Mesendoderm (in vitro differentiated cells): ENCODE measurements at regions not wholly inside any gene's neighbourhood (a gene's known extent, or its start where the extent isn't known, plus 50 kb on each side); places are given as distances from the start of the nearest gene placed in this dataset.

Experiments
- DNase-seq: peaks from one replicate; pipeline ENCODE4 v3.0.0; 2013
- H2AK5ac ChIP-seq: 2 replicates; pipeline ENCODE4 v1.6.1; 2013; ENCODE audit warnings: low read length, inconsistent platforms
- H2BK120ac ChIP-seq: 2 replicates; pipeline ENCODE4 v1.6.1; 2013; ENCODE audit warnings: low read depth, mild to moderate bottlenecking, low read length, moderate library complexity, mixed read lengths
- H2BK15ac ChIP-seq: replicated peaks from 2 replicates; pipeline ENCODE4 v1.6.1; 2013; ENCODE audit warnings: low read depth, mild to moderate bottlenecking, moderate library complexity
- H2BK5ac ChIP-seq: 2 replicates; pipeline ENCODE4 v1.6.1; 2013; ENCODE audit warnings: low read length, inconsistent platforms
- H3K18ac ChIP-seq: 2 replicates; pipeline ENCODE4 v1.6.1; 2013; ENCODE audit warnings: mild to moderate bottlenecking, low read length, mixed read lengths
- H3K23ac ChIP-seq: one replicate; pipeline ENCODE4 v1.6.1; 2013; ENCODE audit warnings: low read length
- H3K27ac ChIP-seq: 2 replicates; pipeline ENCODE4 v1.5.1; 2013; ENCODE audit warnings: low read depth, mild to moderate bottlenecking, inconsistent platforms, low read length, moderate library complexity
- H3K27me3 ChIP-seq: 2 replicates; pipeline ENCODE4 v1.6.1; 2013; ENCODE audit warnings: low read length, control low read depth, mild to moderate bottlenecking, inconsistent platforms; ENCODE audit not compliant: insufficient read depth, poor library complexity
- H3K36me3 ChIP-seq: 2 replicates; pipeline ENCODE4 v1.6.1; 2013; ENCODE audit warnings: low read length, inconsistent platforms; ENCODE audit not compliant: control insufficient read depth, insufficient read depth
- H3K4ac ChIP-seq: one replicate; pipeline ENCODE4 v1.6.1; 2013; ENCODE audit warnings: low read depth, mild to moderate bottlenecking, low read length, moderate library complexity
- H3K4me1 ChIP-seq: 2 replicates; pipeline ENCODE4 v1.6.1; 2013; ENCODE audit warnings: low read depth, low read length, inconsistent platforms; ENCODE audit not compliant: control insufficient read depth
- H3K4me2 ChIP-seq: 2 replicates; pipeline ENCODE4 v1.6.1; 2013; ENCODE audit warnings: low read length
- H3K4me3 ChIP-seq: 2 replicates; pipeline ENCODE4 v1.5.1; 2013; ENCODE audit warnings: mild to moderate bottlenecking, low read length
- H3K56ac ChIP-seq: one replicate; pipeline ENCODE4 v1.6.1; 2013; ENCODE audit warnings: low read length
- H3K79me1 ChIP-seq: 2 replicates; pipeline ENCODE4 v1.6.1; 2013; ENCODE audit warnings: low read length, inconsistent platforms
- H3K79me2 ChIP-seq: 2 replicates; pipeline ENCODE4 v1.6.1; 2013; ENCODE audit warnings: mild to moderate bottlenecking, low read length; ENCODE audit not compliant: control insufficient read depth, insufficient read depth
- H3K9ac ChIP-seq: 2 replicates; pipeline ENCODE4 v1.6.1; 2013; ENCODE audit warnings: low read length, inconsistent platforms
- H4K5ac ChIP-seq: one replicate; pipeline ENCODE4 v1.6.1; 2013; ENCODE audit warnings: low read length
- H4K8ac ChIP-seq: one replicate; pipeline ENCODE4 v1.6.1; 2013; ENCODE audit warnings: low read depth, mild to moderate bottlenecking, control low read depth, low read length, moderate library complexity
- WGBS: extraction: QIAGEN DNeasy Blood & Tissue Kit; methylation state at CpG from one replicate; pipeline ENCODE4 v1.1.7; 2013; ENCODE audit warnings: low lambda C conversion rate, missing lambda C conversion rate; ENCODE audit not compliant: insufficient coverage; ENCODE audit errors: extremely low coverage; 5-methylcytosine and 5-hydroxymethylcytosine counted together

DNA sequence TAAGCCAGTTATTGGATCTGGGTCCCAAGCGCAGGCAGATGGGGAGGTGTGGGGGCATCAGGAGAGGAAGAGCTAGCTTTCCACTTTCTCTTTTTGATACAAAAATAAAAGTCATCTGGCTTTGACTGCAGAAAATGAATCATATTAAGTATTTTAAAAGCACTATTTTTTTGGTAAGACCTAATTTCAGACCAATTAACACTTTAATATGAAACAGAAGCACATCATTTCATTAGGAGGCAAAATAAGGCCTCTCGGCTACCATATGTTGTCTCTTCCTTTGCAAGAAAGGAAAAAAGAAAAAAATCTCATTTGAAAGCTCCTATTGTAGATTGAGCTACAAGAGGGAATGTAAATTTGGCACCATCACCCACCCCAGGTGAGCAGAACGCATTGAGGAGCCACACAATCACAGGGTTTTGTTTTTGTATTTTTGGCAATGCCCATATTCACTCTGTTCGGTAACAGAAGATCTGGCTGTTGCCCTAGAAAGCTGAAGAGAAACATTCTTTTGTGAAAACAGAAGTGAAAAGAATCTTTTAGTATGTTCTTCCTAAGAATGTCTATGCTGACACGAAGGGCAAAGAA, 390.7 kb upstream of the ETAA1 start:
- Histone ChIP-seq H3K79me1 (no peaks in the 10 kb centered on the region), H3K4ac (no peak overlapping the region), H3K4me3 (no peak overlapping the region), H4K5ac (no peak overlapping the region), H3K23ac (no peak overlapping the region), H3K4me1 (no peaks in the 10 kb centered on the region), H3K18ac (no peak overlapping the region), H3K36me3 (no peaks in the 10 kb centered on the region), H3K27ac (no peak overlapping the region), H2BK15ac (no peak overlapping the region), H3K27me3 (no peaks in the 10 kb centered on the region), H3K4me2 (no peak overlapping the region), H2BK5ac (no peak overlapping the region), H2BK120ac (no peak overlapping the region), H2AK5ac (no peak overlapping the region), H3K56ac (no peak overlapping the region), H3K79me2 (no peaks in the 10 kb centered on the region), H3K9ac (no peak overlapping the region), H4K8ac (no peak overlapping the region)
- no peak for DNase-seq
- WGBS, result no CpG with 5 or more reads among the region's 5 CpGs

DNA sequence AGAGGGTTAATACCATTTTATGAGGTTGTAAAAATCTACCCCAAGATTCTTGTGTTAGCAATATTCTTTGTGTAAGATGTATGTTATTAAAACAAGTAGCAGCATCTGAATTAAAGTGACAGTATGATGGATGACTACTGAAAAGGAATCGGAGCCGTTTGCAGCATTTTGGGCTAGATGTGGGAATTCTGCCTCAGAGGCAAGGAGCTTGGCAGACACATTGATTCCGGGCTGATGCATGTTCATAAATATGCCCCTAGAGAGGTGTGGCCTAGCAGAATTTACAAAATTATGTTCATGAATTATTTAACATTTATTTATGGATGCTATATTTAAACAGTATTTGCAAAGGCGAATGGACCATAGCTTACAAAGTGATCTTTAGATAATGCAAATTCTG, 389.0 kb upstream of the ETAA1 start:
- Histone ChIP-seq H3K4me2 (no peak overlapping the region), H2AK5ac (no peak overlapping the region), H3K4me1 (no peaks in the 10 kb centered on the region), H3K23ac (no peak overlapping the region), H3K79me1 (no peaks in the 10 kb centered on the region), H2BK5ac (no peak overlapping the region), H3K79me2 (no peaks in the 10 kb centered on the region), H3K18ac (no peak overlapping the region), H3K27ac (no peak overlapping the region), H3K4me3 (no peak overlapping the region), H3K27me3 (no peaks in the 10 kb centered on the region), H4K5ac (no peak overlapping the region), H3K9ac (no peak overlapping the region), H3K36me3 (no peaks in the 10 kb centered on the region), H2BK120ac (no peak overlapping the region), H3K56ac (no peak overlapping the region), H4K8ac (no peak overlapping the region), H2BK15ac (no peak overlapping the region), H3K4ac (no peak overlapping the region)
- no peak for DNase-seq
- WGBS, result no CpG with 5 or more reads among the region's 4 CpGs

DNA sequence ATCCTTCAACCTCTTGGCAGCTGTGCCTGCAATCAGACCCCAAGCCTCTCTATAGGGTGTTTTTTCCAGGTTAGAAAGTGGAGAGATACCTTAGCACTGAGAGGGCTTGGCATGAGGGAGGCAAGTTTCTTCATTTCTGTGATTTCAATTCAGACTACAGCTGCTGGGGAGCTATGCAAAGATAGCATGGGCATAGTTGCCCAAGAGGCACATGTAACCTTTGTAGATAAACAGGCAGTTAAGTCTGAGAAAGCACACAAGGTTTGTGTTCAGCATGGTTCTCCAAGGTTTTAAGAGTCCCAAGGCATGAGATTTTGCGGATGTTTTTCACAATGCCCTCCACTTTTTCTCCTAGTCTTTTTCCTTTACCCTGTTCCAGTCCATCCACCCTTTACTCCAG, 385.0 kb upstream of the ETAA1 start:
- Histone ChIP-seq H4K5ac (no peak overlapping the region), H3K4me1 (no peaks in the 10 kb centered on the region), H3K4ac (no peak overlapping the region), H2AK5ac (no peak overlapping the region), H3K56ac (no peak overlapping the region), H4K8ac (no peak overlapping the region), H3K18ac (no peak overlapping the region), H2BK15ac (no peak overlapping the region), H3K79me2 (no peaks in the 10 kb centered on the region), H3K23ac (no peak overlapping the region), H3K4me2 (no peak overlapping the region), H2BK5ac (no peak overlapping the region), H3K27ac (no peak overlapping the region), H3K9ac (no peak overlapping the region), H3K79me1 (no peaks in the 10 kb centered on the region), H3K36me3 (no peaks in the 10 kb centered on the region), H3K4me3 (no peak overlapping the region), H2BK120ac (no peak overlapping the region), H3K27me3 (no peaks in the 10 kb centered on the region)
- WGBS, result no CpG with 5 or more reads among the region's 1 CpG
- DNase-seq, result no peak

DNA sequence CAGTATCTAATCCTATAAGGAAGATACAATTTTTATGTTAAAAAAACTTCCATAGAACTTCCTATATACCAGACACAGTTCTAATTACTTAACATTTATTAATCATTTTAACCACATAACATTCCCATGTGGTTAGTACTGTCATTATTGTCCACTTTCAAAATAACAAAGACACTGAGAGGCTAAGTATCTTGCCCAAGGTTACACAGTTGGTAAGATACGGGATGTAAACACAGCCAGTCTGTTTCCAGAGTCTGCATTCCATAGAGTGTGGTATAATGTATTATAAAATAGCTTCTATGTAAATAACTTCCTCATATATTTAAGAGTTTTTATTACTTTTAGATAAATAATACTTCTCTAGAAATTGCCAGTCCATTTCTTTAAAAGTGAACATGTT, 383.3 kb upstream of the ETAA1 start:
- Histone ChIP-seq H3K4ac (no peak overlapping the region), H3K4me3 (no peak overlapping the region), H2AK5ac (no peak overlapping the region), H4K5ac (no peak overlapping the region), H3K79me2 (no peaks in the 10 kb centered on the region), H3K36me3 (no peaks in the 10 kb centered on the region), H3K4me2 (no peak overlapping the region), H4K8ac (no peak overlapping the region), H3K56ac (no peak overlapping the region), H2BK15ac (no peak overlapping the region), H2BK5ac (no peak overlapping the region), H3K4me1 (no peaks in the 10 kb centered on the region), H3K18ac (no peak overlapping the region), H3K9ac (no peak overlapping the region), H3K23ac (no peak overlapping the region), H2BK120ac (no peak overlapping the region), H3K27me3 (no peaks in the 10 kb centered on the region), H3K27ac (no peak overlapping the region), H3K79me1 (no peaks in the 10 kb centered on the region)
- no CpG with 5 or more reads among the region's 1 CpG for WGBS
- no peak for DNase-seq

DNA sequence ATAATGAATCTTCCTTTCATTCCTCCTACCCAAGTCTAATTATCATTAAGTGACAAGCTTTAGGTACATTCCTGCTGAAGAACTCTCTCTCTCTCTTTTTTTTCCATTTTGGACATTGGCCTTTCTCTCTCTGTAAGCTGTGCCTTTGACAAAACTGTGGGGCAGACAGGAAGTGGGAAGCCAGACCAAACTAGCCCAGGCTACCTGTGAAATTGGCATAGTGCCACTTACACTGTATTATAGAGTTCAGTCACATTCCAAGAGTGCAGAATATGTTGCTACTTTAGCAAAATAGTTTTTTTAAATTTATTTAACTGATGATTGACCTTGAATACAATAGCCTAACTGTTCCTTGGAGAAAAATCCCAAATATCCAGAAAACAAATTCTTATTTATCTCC, 381.5 kb upstream of the ETAA1 start:
- Histone ChIP-seq H2BK15ac (no peak overlapping the region), H3K4me2 (no peak overlapping the region), H3K27ac (no peak overlapping the region)

DNA sequence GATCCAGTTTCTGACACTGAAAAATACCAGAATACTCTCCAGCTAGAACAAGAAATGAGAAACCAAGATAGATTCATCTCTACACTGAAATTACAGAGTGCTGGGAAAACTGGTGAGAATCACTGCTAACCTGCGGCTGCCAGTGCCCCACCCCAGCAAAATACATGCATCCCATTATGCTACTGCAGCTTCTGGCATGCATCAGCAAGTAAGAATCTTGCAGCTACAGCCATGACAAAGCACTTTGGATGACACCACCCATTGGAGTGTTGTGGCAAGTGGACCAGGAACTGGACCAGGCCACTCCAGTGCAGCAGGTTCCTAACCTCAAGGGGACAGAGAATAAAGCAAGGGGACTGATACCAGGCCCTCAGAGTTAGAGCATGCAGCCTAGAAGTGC, 378.8 kb upstream of the ETAA1 start:
- DNase-seq, result peak; percentile 42
- no peak overlapping the region for H2BK120ac ChIP-seq
- H3K27me3 ChIP-seq, result no peaks in the 10 kb centered on the region
- H4K8ac ChIP-seq, result no peak overlapping the region
- no peaks in the 10 kb centered on the region for H3K79me2 ChIP-seq
- no peak overlapping the region for H2AK5ac ChIP-seq
- H3K9ac ChIP-seq, result no peak overlapping the region
- no peak overlapping the region for H3K4me3 ChIP-seq
- WGBS, result no CpG with 5 or more reads among the region's 1 CpG
- H4K5ac ChIP-seq, result no peak overlapping the region
- no peaks in the 10 kb centered on the region for H3K36me3 ChIP-seq
- H2BK5ac ChIP-seq, result no peak overlapping the region
- no peaks in the 10 kb centered on the region for H3K79me1 ChIP-seq
- no peak overlapping the region for H3K27ac ChIP-seq
- no peak overlapping the region for H3K4ac ChIP-seq
- no peak overlapping the region for H2BK15ac ChIP-seq
- H3K18ac ChIP-seq, result no peak overlapping the region
- H3K4me1 ChIP-seq, result no peaks in the 10 kb centered on the region
- H3K23ac ChIP-seq, result no peak overlapping the region
- H3K4me2 ChIP-seq, result no peak overlapping the region
- no peak overlapping the region for H3K56ac ChIP-seq

More for the DNA sequence above, 381.5 kb upstream of the ETAA1 start:
- Histone ChIP-seq H3K56ac (no peak overlapping the region), H3K27me3 (no peaks in the 10 kb centered on the region), H3K79me2 (no peaks in the 10 kb centered on the region), H3K18ac (no peak overlapping the region), H3K79me1 (no peaks in the 10 kb centered on the region), H2BK5ac (no peak overlapping the region), H3K23ac (no peak overlapping the region), H3K4me3 (no peak overlapping the region), H2AK5ac (no peak overlapping the region), H3K4me1 (no peaks in the 10 kb centered on the region), H3K4ac (no peak overlapping the region), H2BK120ac (no peak overlapping the region), H3K36me3 (no peaks in the 10 kb centered on the region), H4K5ac (no peak overlapping the region), H3K9ac (no peak overlapping the region), H4K8ac (no peak overlapping the region)
- DNase-seq, result no peak
